NCI-H2171 treated with DMSO at 0.1 percent for 48 hours (cell line): ENCODE measurements at regions not wholly inside any gene's neighbourhood (a gene's known extent, or its start where the extent isn't known, plus 50 kb on each side); places are given as distances from the start of the nearest gene placed in this dataset.

Experiments
- DNase-seq: peaks from one replicate; lab custom pipeline; 2025; lab: John Stamatoyannopoulos, UW

GRCh38 chr2:139293992-139294548, 513.9 kb upstream of the NXPH2 start:
- DNase-seq: no peak

- DNase-seq: no peak
Observed at GRCh38 chr2:139281124-139281523, 500.9 kb upstream of the NXPH2 start.

- no peak for DNase-seq
Observed at GRCh38 chr2:139271879-139272278, 491.7 kb upstream of the NXPH2 start.

GRCh38 chr2:139271149-139271548, 491.0 kb upstream of the NXPH2 start:
- DNase-seq: no peak

- DNase-seq: no peak
Observed at GRCh38 chr2:139260052-139260430, 479.9 kb upstream of the NXPH2 start.

- DNase-seq: no peak
Observed at GRCh38 chr2:139259422-139260051, 479.3 kb upstream of the NXPH2 start.

- no peak for DNase-seq
Observed at GRCh38 chr2:139241286-139241685, 461.1 kb upstream of the NXPH2 start.

GRCh38 chr2:139237023-139237422, 456.8 kb upstream of the NXPH2 start:
- peak; percentile 10 for DNase-seq

- DNase-seq: no peak
Observed at GRCh38 chr2:139230881-139231280, 450.7 kb upstream of the NXPH2 start.

GRCh38 chr2:139228276-139228675, 448.1 kb upstream of the NXPH2 start:
- DNase-seq: no peak

GRCh38 chr2:139225961-139226360, 445.8 kb upstream of the NXPH2 start:
- DNase-seq: no peak

- no peak for DNase-seq
Observed at GRCh38 chr2:139218181-139218580, 438.0 kb upstream of the NXPH2 start.

- DNase-seq: peak; percentile 62
Observed at GRCh38 chr2:139217641-139218040, 437.5 kb upstream of the NXPH2 start.

- DNase-seq: no peak
Observed at GRCh38 chr2:139216435-139216834, 436.2 kb upstream of the NXPH2 start.

GRCh38 chr2:139214801-139215200, 434.6 kb upstream of the NXPH2 start:
- DNase-seq: no peak

- no peak for DNase-seq
Observed at GRCh38 chr2:139209586-139209985, 429.4 kb upstream of the NXPH2 start.

- no peak for DNase-seq
Observed at GRCh38 chr2:139201516-139201915, 421.3 kb upstream of the NXPH2 start.

GRCh38 chr2:139196754-139197153, 416.6 kb upstream of the NXPH2 start:
- no peak for DNase-seq

GRCh38 chr2:139194546-139194945, 414.4 kb upstream of the NXPH2 start:
- DNase-seq: no peak

- no peak for DNase-seq
Observed at GRCh38 chr2:139177041-139177440, 396.9 kb upstream of the NXPH2 start.

- DNase-seq: no peak
Observed at GRCh38 chr2:139175510-139175909, 395.3 kb upstream of the NXPH2 start.

GRCh38 chr2:139170406-139170805, 390.2 kb upstream of the NXPH2 start:
- DNase-seq: no peak

GRCh38 chr2:139165601-139166000, 385.4 kb upstream of the NXPH2 start:
- DNase-seq: peak; percentile 80

GRCh38 chr2:139165041-139165440, 384.9 kb upstream of the NXPH2 start:
- no peak for DNase-seq
